ENCODE measurements at regions not wholly inside any gene's neighbourhood (a gene's known extent, or its start where the extent isn't known, plus 50 kb on each side); places are given as distances from the start of the nearest gene placed in this dataset.

DNA sequence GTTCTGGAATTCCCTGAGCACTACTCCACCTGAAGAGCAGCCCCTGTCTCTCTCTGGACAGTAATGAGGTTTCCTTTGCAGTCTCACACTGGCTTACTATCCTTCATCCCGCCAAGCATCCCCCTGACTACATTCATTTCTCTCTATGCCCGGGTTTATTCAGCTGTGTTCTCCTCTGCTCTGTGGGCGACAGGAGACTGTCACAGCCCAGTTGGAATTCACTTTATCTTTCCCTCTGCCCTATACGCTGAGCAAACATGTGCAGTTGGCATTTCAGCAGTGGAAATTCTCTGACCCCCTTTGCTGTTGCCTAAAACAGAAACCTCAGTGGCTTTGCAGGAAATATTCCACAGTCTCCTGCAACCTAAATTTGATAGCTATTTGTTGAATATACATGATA is 83.5 kb upstream of the MAX start:
- no peak for TF ChIP-seq POLR2AphosphoS5 (IDR thresholded peaks at IDR 0.05; ENCODE audit: low read depth, low read length)
- no peak for TF ChIP-seq POLR2A (IDR thresholded peaks at IDR 0.05; ENCODE audit: low read depth, low read length)
- no peak for TF ChIP-seq TAF1 (IDR thresholded peaks at IDR 0.05; ENCODE audit: low read depth, low read length)

Data from GM12891 (cell line).